MM.1S (cell line): ENCODE measurements at regions not wholly inside any gene's neighbourhood (a gene's known extent, or its start where the extent isn't known, plus 50 kb on each side); places are given as distances from the start of the nearest gene placed in this dataset.

Experiments
- EZH2 ChIP-seq: fragments of 300-600 bp; sonication (generic); optimal IDR thresholded peaks from 2 replicates; pipeline ENCODE3; 2017; ENCODE audit warnings: low read depth, mild to moderate bottlenecking, antibody characterized with exemption, low read length, mixed read lengths
- EZH2phosphoT487 ChIP-seq: fragments of 300-600 bp; sonication (generic); IDR thresholded peaks from 2 replicates; pipeline ENCODE4 v1.6.1; 2018; ENCODE audit warnings: antibody characterized with exemption, low read length
- TF ChIP-seq, protein P1 (sequence below): fragments of 300-600 bp; sonication (generic); IDR thresholded peaks from 2 replicates; pipeline ENCODE4 v1.5.1; 2016; ENCODE audit warnings: antibody characterized with exemption, low read length, mixed read lengths

DNA sequence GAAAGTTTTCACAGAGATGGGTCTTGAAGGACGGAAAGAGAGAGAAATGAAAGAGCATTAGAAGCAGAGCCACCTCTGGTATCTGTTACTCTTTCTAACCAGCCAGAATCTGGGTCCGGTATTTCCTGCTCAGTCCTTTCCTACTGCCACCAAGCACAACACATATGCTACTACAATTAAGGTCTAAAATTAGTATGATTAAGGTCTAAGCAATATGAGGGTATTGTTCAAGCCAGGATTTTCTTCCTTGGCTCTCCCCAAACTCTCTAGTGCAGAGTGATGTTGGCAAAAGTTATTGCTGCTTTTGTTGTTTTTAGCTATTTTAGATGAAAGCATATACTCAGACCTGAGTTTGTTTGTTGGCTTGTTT is 59.2 kb upstream of the EED start:
- TF ChIP-seq EZH2 (no peak), EZH2phosphoT487 (no peak)
- TF ChIP-seq, protein P1, sequence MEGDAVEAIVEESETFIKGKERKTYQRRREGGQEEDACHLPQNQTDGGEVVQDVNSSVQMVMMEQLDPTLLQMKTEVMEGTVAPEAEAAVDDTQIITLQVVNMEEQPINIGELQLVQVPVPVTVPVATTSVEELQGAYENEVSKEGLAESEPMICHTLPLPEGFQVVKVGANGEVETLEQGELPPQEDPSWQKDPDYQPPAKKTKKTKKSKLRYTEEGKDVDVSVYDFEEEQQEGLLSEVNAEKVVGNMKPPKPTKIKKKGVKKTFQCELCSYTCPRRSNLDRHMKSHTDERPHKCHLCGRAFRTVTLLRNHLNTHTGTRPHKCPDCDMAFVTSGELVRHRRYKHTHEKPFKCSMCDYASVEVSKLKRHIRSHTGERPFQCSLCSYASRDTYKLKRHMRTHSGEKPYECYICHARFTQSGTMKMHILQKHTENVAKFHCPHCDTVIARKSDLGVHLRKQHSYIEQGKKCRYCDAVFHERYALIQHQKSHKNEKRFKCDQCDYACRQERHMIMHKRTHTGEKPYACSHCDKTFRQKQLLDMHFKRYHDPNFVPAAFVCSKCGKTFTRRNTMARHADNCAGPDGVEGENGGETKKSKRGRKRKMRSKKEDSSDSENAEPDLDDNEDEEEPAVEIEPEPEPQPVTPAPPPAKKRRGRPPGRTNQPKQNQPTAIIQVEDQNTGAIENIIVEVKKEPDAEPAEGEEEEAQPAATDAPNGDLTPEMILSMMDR, result no peak
